Spleen (tissue), 11 donors: ENCODE measurements at regions not wholly inside any gene's neighbourhood (a gene's known extent, or its start where the extent isn't known, plus 50 kb on each side); places are given as distances from the start of the nearest gene placed in this dataset.

Source experiments
- DNase-seq: peaks from one replicate; pipeline ENCODE4 v3.0.0-alpha.2; 2020
- H3K27ac ChIP-seq, 8 donors: fragments of 200-600 bp; sonication (generic) in 7 of 8; 1 replicate in 4 of 8; 2 replicates in 4 of 8; pipeline versions ENCODE4 v1.5.0 to v1.8.0; 2016 to 2021; ENCODE audit warnings: inconsistent platforms in 4 of 8, mild to moderate bottlenecking in 4 of 8, moderate library complexity in 1 of 8
- H3K27me3 ChIP-seq, 7 donors: fragments of 200-600 bp; sonication (generic) in 6 of 7; replicated peaks in 1 of 7; 1 replicate in 4 of 7; 2 replicates in 3 of 7; pipeline versions ENCODE4 v1.5.0 to v1.8.0; 2016 to 2021; ENCODE audit warnings: inconsistent platforms in 3 of 7, mild to moderate bottlenecking in 1 of 7
- H3K36me3 ChIP-seq, 6 donors: fragments of 200-600 bp; sonication (generic) in 5 of 6; 1 replicate in 4 of 6; 2 replicates in 2 of 6; pipeline versions ENCODE4 v1.5.0 to v1.8.0; 2016 to 2021; ENCODE audit warnings: inconsistent platforms in 2 of 6
- H3K4me1 ChIP-seq, 6 donors: fragments of 200-600 bp; sonication (generic) in 5 of 6; 1 replicate in 3 of 6; 2 replicates in 3 of 6; pipeline versions ENCODE4 v1.5.0 to v1.8.0; 2016 to 2021; ENCODE audit warnings: inconsistent platforms in 3 of 6
- H3K4me3 ChIP-seq, 8 donors: fragments of 200-600 bp; sonication (generic) in 7 of 8; 1 replicate in 4 of 8; 2 replicates in 4 of 8; pipeline versions ENCODE4 v1.5.0 to v1.8.0; 2016 to 2021; ENCODE audit warnings: inconsistent platforms in 4 of 8, mild to moderate bottlenecking in 4 of 8, moderate library complexity in 2 of 8
- H3K9me3 ChIP-seq, 8 donors: fragments of 200-600 bp; sonication (generic) in 7 of 8; 1 replicate in 4 of 8; 2 replicates in 4 of 8; pipeline versions ENCODE4 v1.5.0 to v1.8.0; 2016 to 2021; ENCODE audit warnings: inconsistent platforms in 4 of 8
- POLR2A ChIP-seq, 3 donors: fragments of 450-650 bp; IDR thresholded peaks; one replicate each; pipeline ENCODE4 v1.5.1; 2017; ENCODE audit warnings: antibody characterized with exemption in 3 of 3, mild to moderate bottlenecking in 1 of 3
- POLR2AphosphoS5 ChIP-seq, 3 donors: sonication (generic); formaldehyde crosslinking; IDR thresholded peaks; one replicate each; pipeline ENCODE4 v1.5.1; 2017; ENCODE audit warnings: antibody characterized with exemption in 3 of 3
- WGBS, 5 donors: extraction: QIAGEN DNeasy Blood & Tissue Kit in 3 of 5; methylation state at CpG; one replicate each; pipeline versions ENCODE4 v1.1.5 to v1.1.7; 2013 to 2018; 5-methylcytosine and 5-hydroxymethylcytosine counted together
- intact Hi-C: fragments of 100-400 bp; cut with DNase I; formaldehyde crosslinking; loops from one replicate; pipeline ENCODE4 v1.15.0; 2023; ENCODE audit warnings: low total_unique reads
- TF ChIP-seq, protein P1 (sequence below), 11 experiments: fragments of 200-600 bp in 7 of 11; fragments of 450-650 bp in 4 of 11; sonication (generic) in 4 of 11; IDR thresholded peaks in 8 of 11; conservative IDR thresholded peaks in 3 of 11; 1 replicate in 7 of 11; 2 replicates in 4 of 11; pipeline versions ENCODE4 v1.4.0 to v1.8.0; 2016 to 2021; ENCODE audit warnings: antibody characterized with exemption in 11 of 11, inconsistent platforms in 4 of 11, mild to moderate bottlenecking in 1 of 11
- donor health status: healthy with polysubstance abuse.
- donor health status: DM: no; HTN: no; CAD: no; lungs with moderate emphysema.
- donor health status: DM: no; HTN: no; CAD: no.
- donor health status: Bipolar disorder and iron deficiency.
- donor health status: healthy.
- donor health status: DM: no; HTN: no; CAD: no.
- donor health status: DM: yes; HTN: yes; CAD: no.

DNA sequence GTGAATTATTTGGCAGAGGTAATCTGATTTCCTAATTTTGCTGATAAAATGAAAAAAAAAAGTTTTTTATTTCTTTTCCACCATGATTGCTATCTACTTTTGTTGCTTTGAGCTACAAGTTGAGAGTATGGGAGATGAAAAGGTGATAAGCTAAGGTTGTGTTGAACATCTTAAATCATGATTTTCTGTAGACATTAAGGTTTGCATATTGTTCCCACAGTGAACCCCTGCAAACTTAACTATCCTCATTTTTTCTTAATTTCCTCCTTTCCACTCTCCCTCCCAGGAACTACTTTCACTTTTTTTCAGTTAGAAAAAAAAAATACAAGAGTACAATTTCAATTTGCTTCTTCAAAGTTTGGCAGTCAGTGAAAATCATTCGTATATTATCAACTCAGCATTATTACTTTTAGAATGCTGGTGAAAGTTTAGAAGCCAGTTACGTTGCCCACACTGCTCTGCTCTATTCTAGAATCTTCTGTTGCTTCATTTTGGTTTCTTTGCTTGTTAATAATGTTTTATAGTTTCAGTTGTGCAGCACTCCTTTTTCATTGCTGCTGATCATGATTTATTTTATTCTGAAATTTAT, 673.8 kb upstream of the CITED2 start:
- no peak overlapping the region for H3K27ac ChIP-seq
- WGBS, 5 donors = 34 to 56% (median 41%) methylated on average over 2 of the region's 2 CpGs
- TF ChIP-seq, protein P1, sequence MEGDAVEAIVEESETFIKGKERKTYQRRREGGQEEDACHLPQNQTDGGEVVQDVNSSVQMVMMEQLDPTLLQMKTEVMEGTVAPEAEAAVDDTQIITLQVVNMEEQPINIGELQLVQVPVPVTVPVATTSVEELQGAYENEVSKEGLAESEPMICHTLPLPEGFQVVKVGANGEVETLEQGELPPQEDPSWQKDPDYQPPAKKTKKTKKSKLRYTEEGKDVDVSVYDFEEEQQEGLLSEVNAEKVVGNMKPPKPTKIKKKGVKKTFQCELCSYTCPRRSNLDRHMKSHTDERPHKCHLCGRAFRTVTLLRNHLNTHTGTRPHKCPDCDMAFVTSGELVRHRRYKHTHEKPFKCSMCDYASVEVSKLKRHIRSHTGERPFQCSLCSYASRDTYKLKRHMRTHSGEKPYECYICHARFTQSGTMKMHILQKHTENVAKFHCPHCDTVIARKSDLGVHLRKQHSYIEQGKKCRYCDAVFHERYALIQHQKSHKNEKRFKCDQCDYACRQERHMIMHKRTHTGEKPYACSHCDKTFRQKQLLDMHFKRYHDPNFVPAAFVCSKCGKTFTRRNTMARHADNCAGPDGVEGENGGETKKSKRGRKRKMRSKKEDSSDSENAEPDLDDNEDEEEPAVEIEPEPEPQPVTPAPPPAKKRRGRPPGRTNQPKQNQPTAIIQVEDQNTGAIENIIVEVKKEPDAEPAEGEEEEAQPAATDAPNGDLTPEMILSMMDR (IDR thresholded peaks at IDR 0.05 in 8 of 11, conservative IDR thresholded peaks at IDR 0.05 in 3 of 11) = no peak
- TF ChIP-seq POLR2A (IDR thresholded peaks at IDR 0.05) (no peak), POLR2AphosphoS5 (IDR thresholded peaks at IDR 0.05) (no peak)
- no peak for DNase-seq
- intact Hi-C loops = no loop called here
- peaks cover 0 to 6% (median 0%) of the 10 kb centered on the region in 6 donors for H3K4me1 ChIP-seq
- H3K36me3 ChIP-seq = no peaks in the 10 kb centered on the region
- no peak overlapping the region for H3K4me3 ChIP-seq
- no peaks in the 10 kb centered on the region for H3K27me3 ChIP-seq
- H3K9me3 ChIP-seq = peaks cover 0 to 4% (median 0%) of the 10 kb centered on the region in 8 donors

DNA sequence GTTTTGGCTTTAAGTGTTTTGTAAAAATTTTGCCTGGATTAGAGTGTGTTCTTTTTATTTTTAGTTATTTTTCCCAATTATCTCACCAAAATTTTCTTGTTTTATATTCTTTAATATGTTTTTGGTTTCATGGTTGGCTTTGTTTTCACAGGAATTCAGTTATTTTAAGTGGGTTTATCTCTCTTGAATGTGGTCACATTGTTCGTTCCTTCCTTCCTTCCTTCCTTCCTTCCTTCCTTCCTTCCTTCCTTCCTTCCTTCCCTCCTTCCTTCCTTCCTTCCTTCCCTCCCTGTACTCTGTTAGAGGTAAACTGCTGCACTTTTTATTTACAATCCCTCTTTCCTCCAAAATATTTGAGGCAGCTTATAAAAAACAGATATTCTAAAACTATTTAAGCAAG, 672.9 kb upstream of the CITED2 start:
- WGBS, 5 donors = 17 to 40% (median 20%) methylated on average over 1 of the region's 1 CpG
- no peak for TF ChIP-seq POLR2A (IDR thresholded peaks at IDR 0.05)
- TF ChIP-seq, protein P1 (IDR thresholded peaks at IDR 0.05 in 8 of 11, conservative IDR thresholded peaks at IDR 0.05 in 3 of 11) = no peak
- no peak for TF ChIP-seq POLR2AphosphoS5 (IDR thresholded peaks at IDR 0.05)
- Histone ChIP-seq H3K36me3 (no peaks in the 10 kb centered on the region), H3K4me1 (peaks cover 0 to 6% (median 0%) of the 10 kb centered on the region in 6 donors), H3K27ac (no peak overlapping the region), H3K4me3 (no peak overlapping the region), H3K27me3 (no peaks in the 10 kb centered on the region), H3K9me3 (peaks cover 0 to 4% (median 0%) of the 10 kb centered on the region in 8 donors)
- intact Hi-C loops = no loop called here
- DNase-seq = no peak

DNA sequence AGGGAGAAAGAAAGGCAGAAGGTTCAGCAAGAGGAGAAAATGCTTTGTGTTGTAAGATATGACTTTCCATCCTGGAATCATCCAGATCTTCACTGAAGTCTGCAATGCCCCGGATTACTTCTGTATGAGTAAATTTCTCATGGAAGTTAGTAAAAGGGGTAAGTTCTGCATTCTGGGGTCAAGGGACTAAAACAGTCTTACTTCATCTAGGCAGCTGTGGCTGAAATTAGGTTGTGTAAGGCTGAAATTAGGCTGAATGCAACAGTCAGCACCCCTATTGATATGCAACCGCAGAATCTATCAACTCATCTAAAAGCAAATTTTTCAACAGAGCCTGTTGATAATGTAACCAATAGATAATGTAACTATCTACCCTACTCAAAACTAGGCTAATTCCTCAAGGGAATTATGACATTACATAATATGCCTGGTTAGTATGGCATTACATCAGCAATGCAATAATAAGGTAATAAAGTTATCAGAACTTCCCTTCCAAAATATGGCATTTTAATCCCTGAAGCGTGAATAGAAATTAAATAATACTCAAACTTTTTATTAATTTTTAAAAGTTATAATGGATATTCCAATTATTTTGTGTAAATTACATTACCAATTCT, 671.7 kb upstream of the CITED2 start:
- intact Hi-C loops = no loop called here
- no peak for DNase-seq
- no peak overlapping the region for H3K4me3 ChIP-seq
- no peak for TF ChIP-seq POLR2AphosphoS5 (IDR thresholded peaks at IDR 0.05)
- TF ChIP-seq POLR2A (IDR thresholded peaks at IDR 0.05) = no peak
- TF ChIP-seq, protein P1 (IDR thresholded peaks at IDR 0.05 in 8 of 11, conservative IDR thresholded peaks at IDR 0.05 in 3 of 11) = no peak
- H3K27me3 ChIP-seq = no peaks in the 10 kb centered on the region
- peaks cover 0 to 4% (median 0%) of the 10 kb centered on the region in 8 donors for H3K9me3 ChIP-seq
- H3K27ac ChIP-seq = no peak overlapping the region
- no peaks in the 10 kb centered on the region for H3K36me3 ChIP-seq
- WGBS, 5 donors = 65 to 90% (median 80%) methylated on average over 3 of the region's 3 CpGs
- H3K4me1 ChIP-seq = peaks cover 0 to 6% (median 0%) of the 10 kb centered on the region in 6 donors

DNA sequence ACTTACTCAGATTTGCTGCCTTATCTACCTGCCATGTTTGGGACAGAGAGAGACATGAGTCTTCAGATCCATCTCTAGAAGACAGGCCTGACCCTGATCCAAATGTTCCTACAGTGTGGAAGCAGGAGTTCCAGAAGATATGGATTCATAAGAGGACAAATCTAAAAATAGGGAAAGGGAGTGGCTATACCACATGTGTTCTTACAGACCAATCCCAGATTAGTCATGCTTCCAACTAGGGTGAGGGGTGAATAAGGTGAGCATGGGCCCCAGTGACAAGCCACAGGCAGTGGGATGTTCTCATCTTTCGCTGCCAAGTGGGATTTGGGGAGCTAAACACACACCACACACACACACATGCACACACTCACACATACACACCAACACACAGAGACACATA, 670.7 kb upstream of the CITED2 start:
- Histone ChIP-seq H3K27ac (no peak overlapping the region), H3K36me3 (no peaks in the 10 kb centered on the region), H3K4me1 (peaks cover 0 to 11% (median 0%) of the 10 kb centered on the region in 6 donors), H3K9me3 (peaks cover 0 to 4% (median 0%) of the 10 kb centered on the region in 8 donors), H3K4me3 (no peak overlapping the region), H3K27me3 (no peaks in the 10 kb centered on the region)
- no peak for TF ChIP-seq POLR2A (IDR thresholded peaks at IDR 0.05)
- TF ChIP-seq, protein P1 (IDR thresholded peaks at IDR 0.05 in 8 of 11, conservative IDR thresholded peaks at IDR 0.05 in 3 of 11) = no peak
- no peak for TF ChIP-seq POLR2AphosphoS5 (IDR thresholded peaks at IDR 0.05)
- 40 to 82% (median 77%) methylated on average over 1 of the region's 1 CpG for WGBS, 5 donors
- intact Hi-C loops = no loop called here
- no peak for DNase-seq
